Natural killer cell (primary cell): ENCODE measurements at regions not wholly inside any gene's neighbourhood (a gene's known extent, or its start where the extent isn't known, plus 50 kb on each side); places are given as distances from the start of the nearest gene placed in this dataset.

Source experiments
- ATAC-seq, 3 donors: fragments of 150-1000 bp in 2 of 3; fragments of 200-7000 bp in 1 of 3; cut with Tn5 transposase; 1 replicate in 1 of 3; 2 replicates in 2 of 3; pipeline ENCODE4 v1.10.0; 2021; ENCODE audit warnings: mild to moderate bottlenecking in 2 of 3, moderate library complexity in 2 of 3
- DNase-seq, 2 donors: peaks; one replicate each; pipeline versions ENCODE4 v3.0.0 to v3.0.0-alpha.2; 2013 to 2021; ENCODE audit warnings: mixed read lengths in 1 of 2
- H3K27ac ChIP-seq: one replicate; pipeline ENCODE4 v1.5.1; 2013; ENCODE audit warnings: mild to moderate bottlenecking, low read length
- H3K27me3 ChIP-seq: one replicate; pipeline ENCODE4 v1.6.1; 2013; ENCODE audit warnings: low read length; ENCODE audit not compliant: control insufficient read depth, insufficient read depth
- H3K36me3 ChIP-seq: one replicate; pipeline ENCODE4 v1.6.1; 2013; ENCODE audit warnings: low read length; ENCODE audit not compliant: control insufficient read depth, insufficient read depth
- H3K4me1 ChIP-seq: one replicate; pipeline ENCODE4 v1.6.1; 2013; ENCODE audit warnings: low read length; ENCODE audit not compliant: control insufficient read depth, insufficient read depth
- H3K4me3 ChIP-seq: one replicate; pipeline ENCODE4 v1.5.1; 2013; ENCODE audit warnings: low read length
- H3K9me3 ChIP-seq: one replicate; pipeline ENCODE4 v1.6.1; 2013; ENCODE audit warnings: low read length; ENCODE audit not compliant: control insufficient read depth, insufficient read depth
- H3K27ac Mint-ChIP-seq, 2 donors: one replicate each; pipeline ENCODE4 v1.8.0; 2022; ENCODE audit warnings: mild to moderate bottlenecking in 2 of 2, mixed read lengths in 2 of 2, moderate library complexity in 1 of 2
- H3K27me3 Mint-ChIP-seq, 2 donors: one replicate each; pipeline ENCODE4 v1.8.0; 2022; ENCODE audit warnings: low read depth in 2 of 2, mixed read lengths in 2 of 2
- H3K36me3 Mint-ChIP-seq: one replicate; pipeline ENCODE4 v1.8.0; 2022; ENCODE audit warnings: mixed read lengths
- H3K4me1 Mint-ChIP-seq, 2 donors: one replicate each; pipeline ENCODE4 v1.8.0; 2022; ENCODE audit warnings: mixed read lengths in 2 of 2
- H3K4me3 Mint-ChIP-seq: one replicate; pipeline ENCODE4 v1.8.0; 2022; ENCODE audit warnings: mild to moderate bottlenecking, moderate library complexity, mixed read lengths
- H3K9me3 Mint-ChIP-seq, 2 donors: one replicate each; pipeline ENCODE4 v1.8.0; 2022; ENCODE audit warnings: mixed read lengths in 2 of 2
- WGBS: methylation state at CpG from one replicate; pipeline ENCODE4 v1.1.7; 2013; ENCODE audit warnings: missing lambda C conversion rate; ENCODE audit not compliant: insufficient coverage; 5-methylcytosine and 5-hydroxymethylcytosine counted together
- intact Hi-C: fragments of 100-400 bp; cut with micrococcal nuclease; formaldehyde crosslinking; loops from one replicate; pipeline ENCODE4 v1.14.2; 2022
- TF ChIP-seq, protein P1 (sequence below): fragments of 200-600 bp; IDR thresholded peaks from one replicate; pipeline ENCODE4 v1.8.0; 2022; ENCODE audit warnings: antibody characterized with exemption

DNA sequence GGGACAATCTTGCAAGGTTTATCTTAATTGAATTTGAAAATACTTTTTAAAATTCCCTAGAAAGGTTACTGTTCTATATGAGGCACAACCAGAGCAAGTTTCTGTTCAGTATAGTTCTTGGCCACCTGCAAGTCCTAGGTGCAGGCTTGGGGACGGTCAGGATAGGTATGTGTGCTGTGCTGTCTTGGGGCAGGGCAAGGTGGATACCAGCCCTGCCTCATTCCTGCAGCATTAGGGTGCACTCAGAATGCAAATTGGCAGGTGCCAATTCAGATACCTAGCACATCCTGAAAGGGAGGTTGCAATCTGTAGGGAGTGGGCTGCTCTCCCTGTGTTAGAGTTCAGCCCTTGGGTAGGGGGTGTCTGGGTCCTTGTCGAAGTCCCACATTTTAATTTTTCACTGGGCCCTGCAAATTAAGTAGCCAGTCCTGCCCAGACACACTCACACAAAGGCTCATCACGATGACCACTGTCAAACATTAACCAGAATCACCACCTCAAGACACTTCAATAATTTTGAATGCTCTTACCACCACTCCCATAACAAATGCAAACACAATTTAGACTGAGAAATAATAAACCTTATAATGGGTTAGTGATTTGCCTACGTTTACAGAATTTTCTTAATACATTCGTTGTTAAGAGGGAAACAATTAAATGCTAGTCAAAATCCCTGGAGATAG, 838.0 kb upstream of the NR2F2 start:
- Histone ChIP-seq H3K36me3 (no peaks in the 10 kb centered on the region), H3K27ac (no peak overlapping the region), H3K9me3 (no peaks in the 10 kb centered on the region), H3K4me1 (no peaks in the 10 kb centered on the region), H3K27me3 (peaks cover 5% of the 10 kb centered on the region), H3K4me3 (no peak overlapping the region)
- ATAC-seq (no peak), DNase-seq (no peak)
- intact Hi-C loops, result no loop called here
- Mint-ChIP-seq H3K27ac (no peak overlapping the region), H3K36me3 (no peaks in the 10 kb centered on the region), H3K4me1 (no peaks in the 10 kb centered on the region), H3K9me3 (no peaks in the 10 kb centered on the region), H3K4me3 (no peak overlapping the region), H3K27me3 (peaks cover 21 to 48% of the 10 kb centered on the region in 2 donors)
- 83% methylated on average over 3 of the region's 5 CpGs for WGBS
- TF ChIP-seq, protein P1, sequence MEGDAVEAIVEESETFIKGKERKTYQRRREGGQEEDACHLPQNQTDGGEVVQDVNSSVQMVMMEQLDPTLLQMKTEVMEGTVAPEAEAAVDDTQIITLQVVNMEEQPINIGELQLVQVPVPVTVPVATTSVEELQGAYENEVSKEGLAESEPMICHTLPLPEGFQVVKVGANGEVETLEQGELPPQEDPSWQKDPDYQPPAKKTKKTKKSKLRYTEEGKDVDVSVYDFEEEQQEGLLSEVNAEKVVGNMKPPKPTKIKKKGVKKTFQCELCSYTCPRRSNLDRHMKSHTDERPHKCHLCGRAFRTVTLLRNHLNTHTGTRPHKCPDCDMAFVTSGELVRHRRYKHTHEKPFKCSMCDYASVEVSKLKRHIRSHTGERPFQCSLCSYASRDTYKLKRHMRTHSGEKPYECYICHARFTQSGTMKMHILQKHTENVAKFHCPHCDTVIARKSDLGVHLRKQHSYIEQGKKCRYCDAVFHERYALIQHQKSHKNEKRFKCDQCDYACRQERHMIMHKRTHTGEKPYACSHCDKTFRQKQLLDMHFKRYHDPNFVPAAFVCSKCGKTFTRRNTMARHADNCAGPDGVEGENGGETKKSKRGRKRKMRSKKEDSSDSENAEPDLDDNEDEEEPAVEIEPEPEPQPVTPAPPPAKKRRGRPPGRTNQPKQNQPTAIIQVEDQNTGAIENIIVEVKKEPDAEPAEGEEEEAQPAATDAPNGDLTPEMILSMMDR, result no peak

DNA sequence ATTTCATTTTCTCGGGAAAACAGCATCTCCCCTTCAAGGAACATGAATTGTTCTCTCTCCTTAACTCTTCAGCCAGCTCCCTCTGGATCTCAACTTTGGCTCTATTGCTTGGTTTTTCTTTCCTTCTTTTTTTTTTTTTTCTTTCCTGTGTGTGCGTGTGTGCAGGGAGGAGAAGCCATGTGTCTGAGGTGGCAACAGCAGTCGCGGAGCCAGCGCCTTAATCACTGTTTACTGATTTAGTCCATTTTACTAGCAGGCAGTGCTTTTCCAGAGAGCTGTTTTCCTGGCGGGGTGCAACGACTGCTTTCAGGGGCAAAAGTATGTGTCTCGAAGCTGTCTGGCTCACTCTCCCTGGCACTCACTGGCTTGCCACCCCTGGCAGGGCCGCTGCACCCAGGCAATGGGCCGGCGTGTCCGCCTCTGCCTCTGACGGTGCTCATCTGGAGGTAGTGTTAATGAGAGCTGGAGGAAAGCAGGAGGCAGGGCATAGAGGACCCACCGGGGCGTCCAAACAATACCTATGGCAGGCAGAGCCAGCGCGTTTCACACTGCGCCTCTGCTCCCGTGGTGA, 835.4 kb upstream of the NR2F2 start:
- peaks cover 23 to 65% of the 10 kb centered on the region in 2 donors for H3K27me3 Mint-ChIP-seq
- TF ChIP-seq, protein P1, result no peak
- WGBS, result 80% methylated on average over 19 of the region's 19 CpGs

DNA sequence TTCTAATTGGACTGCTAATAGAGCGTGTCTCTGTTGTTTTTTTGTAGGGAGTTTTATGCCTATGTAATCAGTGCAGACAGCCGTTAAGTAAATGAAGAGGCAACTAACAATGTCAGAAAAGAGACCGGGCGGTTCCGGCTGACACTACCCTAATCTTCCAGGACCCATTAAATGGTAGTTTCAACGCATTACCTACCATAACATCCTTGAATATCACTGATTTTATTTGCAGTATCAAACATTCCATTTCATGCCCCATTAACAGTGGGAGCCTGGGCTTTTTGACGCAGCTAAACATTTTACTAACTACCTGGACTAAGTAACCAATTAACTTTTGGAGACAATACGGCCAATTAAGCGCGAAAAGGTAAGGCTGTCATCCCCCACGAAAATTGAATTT, 832.9 kb upstream of the NR2F2 start:
- DNase-seq, result no peak
- H3K36me3 ChIP-seq, result no peaks in the 10 kb centered on the region
- TF ChIP-seq, protein P1, result no peak
- intact Hi-C loops, result no loop called here
- Mint-ChIP-seq H3K4me3 (no peak overlapping the region), H3K9me3 (no peaks in the 10 kb centered on the region), H3K4me1 (no peaks in the 10 kb centered on the region), H3K27ac (no peak overlapping the region), H3K27me3 (peaks cover 19 to 58% of the 10 kb centered on the region in 2 donors), H3K36me3 (no peaks in the 10 kb centered on the region)
- 92% methylated on average over 11 of the region's 11 CpGs for WGBS
- no peak overlapping the region for H3K4me3 ChIP-seq
- no peak overlapping the region for H3K27ac ChIP-seq
- H3K9me3 ChIP-seq, result no peaks in the 10 kb centered on the region
- H3K4me1 ChIP-seq, result no peaks in the 10 kb centered on the region
- ATAC-seq, result no peak
- peaks cover 12% of the 10 kb centered on the region for H3K27me3 ChIP-seq

More for the DNA sequence above, 835.4 kb upstream of the NR2F2 start:
- intact Hi-C loops, result no loop called here
- H3K4me3 ChIP-seq, result no peak overlapping the region
- H3K27me3 ChIP-seq, result peaks cover 10% of the 10 kb centered on the region
- Mint-ChIP-seq H3K4me3 (no peak overlapping the region), H3K36me3 (no peaks in the 10 kb centered on the region), H3K27ac (no peak overlapping the region), H3K4me1 (no peaks in the 10 kb centered on the region), H3K9me3 (no peaks in the 10 kb centered on the region)
- H3K9me3 ChIP-seq, result no peaks in the 10 kb centered on the region
- DNase-seq (no peak), ATAC-seq (no peak)
- no peak overlapping the region for H3K27ac ChIP-seq
- H3K36me3 ChIP-seq, result no peaks in the 10 kb centered on the region
- H3K4me1 ChIP-seq, result no peaks in the 10 kb centered on the region

DNA sequence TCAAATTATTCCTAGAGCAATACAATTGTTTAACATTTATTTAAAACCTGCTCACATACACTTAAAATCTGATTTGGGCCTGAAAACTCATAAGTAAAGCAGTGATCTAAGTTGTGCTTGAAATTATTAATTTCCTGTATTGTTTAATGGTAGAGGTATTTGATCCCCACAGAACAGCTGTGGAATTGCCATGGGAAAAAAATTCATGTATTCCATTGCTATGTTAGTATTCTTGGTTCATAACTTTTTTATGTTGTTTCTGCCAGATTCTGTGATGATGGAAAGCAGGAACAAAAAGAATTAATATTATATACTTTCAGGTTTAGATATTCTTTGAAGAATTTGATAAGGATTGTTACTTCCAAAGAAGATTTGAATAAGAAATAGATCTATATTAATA, 831.5 kb upstream of the NR2F2 start:
- Histone ChIP-seq H3K9me3 (no peaks in the 10 kb centered on the region), H3K27ac (no peak overlapping the region), H3K27me3 (peaks cover 12% of the 10 kb centered on the region), H3K4me3 (no peak overlapping the region), H3K4me1 (no peaks in the 10 kb centered on the region), H3K36me3 (no peaks in the 10 kb centered on the region)
- no peaks in the 10 kb centered on the region for H3K4me1 Mint-ChIP-seq
- DNase-seq, result no peak
- no peak overlapping the region for H3K4me3 Mint-ChIP-seq
- TF ChIP-seq, protein P1, result no peak
- no peaks in the 10 kb centered on the region for H3K9me3 Mint-ChIP-seq
- H3K27me3 Mint-ChIP-seq, result peaks cover 16 to 46% of the 10 kb centered on the region in 2 donors
- intact Hi-C loops, result no loop called here
- no peak for ATAC-seq
- no peaks in the 10 kb centered on the region for H3K36me3 Mint-ChIP-seq
- no peak overlapping the region for H3K27ac Mint-ChIP-seq
